Lower leg skin (tissue), 3 donors: ENCODE measurements at regions not wholly inside any gene's neighbourhood (a gene's known extent, or its start where the extent isn't known, plus 50 kb on each side); places are given as distances from the start of the nearest gene placed in this dataset.

Experiments used
- CTCF ChIP-seq, 3 donors: fragments of 450-650 bp; IDR thresholded peaks; one replicate each; pipeline ENCODE4 v1.5.1; 2016; ENCODE audit warnings: antibody characterized with exemption in 3 of 3, mild to moderate bottlenecking in 3 of 3, moderate library complexity in 2 of 3
- POLR2A ChIP-seq, 2 donors: fragments of 450-650 bp; IDR thresholded peaks; one replicate each; pipeline ENCODE4 v1.6.1; 2016 to 2017; ENCODE audit warnings: antibody characterized with exemption in 2 of 2, mild to moderate bottlenecking in 1 of 2, moderate library complexity in 1 of 2

DNA sequence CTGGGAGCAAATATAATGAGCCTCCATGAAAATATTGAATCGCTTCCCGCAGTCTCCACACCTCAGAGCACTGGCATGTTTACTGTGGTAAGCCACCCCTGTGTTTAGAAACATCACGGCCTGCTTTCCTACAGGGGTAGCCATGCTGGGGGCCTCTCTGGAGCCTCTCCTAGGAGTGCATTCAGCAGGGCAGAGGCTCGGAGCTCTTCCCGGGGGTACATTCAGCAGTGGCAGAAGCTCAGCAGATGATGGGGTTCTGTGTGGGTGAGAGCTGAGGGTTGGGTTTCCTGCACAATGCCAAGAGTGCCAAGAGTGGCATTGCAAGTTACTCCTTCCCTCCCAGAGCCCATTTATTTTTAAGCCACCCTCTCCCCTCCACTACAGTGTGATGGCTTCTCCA, 386.6 kb downstream of the SEC14L1 start:
- no peak for TF ChIP-seq CTCF (IDR thresholded peaks at IDR 0.05)
- no peak for TF ChIP-seq POLR2A (IDR thresholded peaks at IDR 0.05)
